Glutamatergic neuron (in vitro differentiated cells): ENCODE measurements at regions not wholly inside any gene's neighbourhood (a gene's known extent, or its start where the extent isn't known, plus 50 kb on each side); places are given as distances from the start of the nearest gene placed in this dataset.

Experiments
- DNase-seq: peaks from one replicate; pipeline ENCODE4 v3.0.0; 2022
- H3K27ac Mint-ChIP-seq: one replicate; pipeline ENCODE4 v1.8.0; 2020; ENCODE audit warnings: mild to moderate bottlenecking, mixed read lengths, inconsistent platforms; ENCODE audit not compliant: unreplicated experiment
- H3K27me3 Mint-ChIP-seq: one replicate; pipeline ENCODE4 v1.8.0; 2020; ENCODE audit warnings: mild to moderate bottlenecking, moderate library complexity, mixed read lengths, inconsistent platforms; ENCODE audit not compliant: unreplicated experiment
- H3K36me3 Mint-ChIP-seq: one replicate; pipeline ENCODE4 v1.8.0; 2020; ENCODE audit warnings: mild to moderate bottlenecking, mixed read lengths, inconsistent platforms; ENCODE audit not compliant: unreplicated experiment
- H3K4me1 Mint-ChIP-seq: one replicate; pipeline ENCODE4 v1.8.0; 2020; ENCODE audit warnings: mild to moderate bottlenecking, low read depth, mixed read lengths, inconsistent platforms; ENCODE audit not compliant: unreplicated experiment
- H3K4me3 Mint-ChIP-seq: one replicate; pipeline ENCODE4 v1.8.0; 2020; ENCODE audit warnings: mild to moderate bottlenecking, mixed read lengths, inconsistent platforms; ENCODE audit not compliant: unreplicated experiment
- H3K9me3 Mint-ChIP-seq: one replicate; pipeline ENCODE4 v1.8.0; 2020; ENCODE audit warnings: mild to moderate bottlenecking, moderate library complexity, mixed read lengths, inconsistent platforms; ENCODE audit not compliant: unreplicated experiment
- CTCF ChIP-seq: fragments of 200-600 bp; sonication (generic); IDR thresholded peaks from one replicate; pipeline ENCODE4 v1.5.0; 2021; ENCODE audit not compliant: partially characterized antibody, unreplicated experiment

GRCh38 chr12:23228101-23228500, 603.1 kb downstream of the ETNK1 start:
- DNase-seq = no peak
- no peaks in the 10 kb centered on the region for H3K36me3 Mint-ChIP-seq
- TF ChIP-seq CTCF = no peak
- H3K4me1 Mint-ChIP-seq = no peaks in the 10 kb centered on the region
- no peaks in the 10 kb centered on the region for H3K27me3 Mint-ChIP-seq
- no peaks in the 10 kb centered on the region for H3K9me3 Mint-ChIP-seq
- H3K4me3 Mint-ChIP-seq = no peak overlapping the region
- H3K27ac Mint-ChIP-seq = no peak overlapping the region

- Mint-ChIP-seq H3K9me3 (no peaks in the 10 kb centered on the region), H3K27me3 (no peaks in the 10 kb centered on the region), H3K4me1 (no peaks in the 10 kb centered on the region), H3K36me3 (no peaks in the 10 kb centered on the region), H3K27ac (no peak overlapping the region), H3K4me3 (no peak overlapping the region)
- no peak for DNase-seq
- TF ChIP-seq CTCF = no peak
These were observed 605.9 kb downstream of the ETNK1 start for GRCh38 chr12:23230899-23231298.

- no peak for TF ChIP-seq CTCF
- H3K36me3 Mint-ChIP-seq = no peaks in the 10 kb centered on the region
- no peaks in the 10 kb centered on the region for H3K27me3 Mint-ChIP-seq
- no peaks in the 10 kb centered on the region for H3K4me1 Mint-ChIP-seq
- DNase-seq = no peak
- H3K4me3 Mint-ChIP-seq = no peak overlapping the region
- H3K9me3 Mint-ChIP-seq = peaks cover 2% of the 10 kb centered on the region
- H3K27ac Mint-ChIP-seq = no peak overlapping the region
These were observed 611.3 kb downstream of the ETNK1 start for GRCh38 chr12:23236066-23236780.

GRCh38 chr12:23236811-23237210, 611.8 kb downstream of the ETNK1 start:
- H3K9me3 Mint-ChIP-seq = peaks cover 2% of the 10 kb centered on the region
- no peak for TF ChIP-seq CTCF
- no peak overlapping the region for H3K4me3 Mint-ChIP-seq
- no peak overlapping the region for H3K27ac Mint-ChIP-seq
- no peaks in the 10 kb centered on the region for H3K36me3 Mint-ChIP-seq
- no peaks in the 10 kb centered on the region for H3K4me1 Mint-ChIP-seq
- H3K27me3 Mint-ChIP-seq = no peaks in the 10 kb centered on the region
- DNase-seq = no peak

GRCh38 chr12:23238190-23238589, 613.2 kb downstream of the ETNK1 start:
- DNase-seq = no peak
- TF ChIP-seq CTCF = no peak
- H3K27me3 Mint-ChIP-seq = no peaks in the 10 kb centered on the region

More at GRCh38 chr12:23238190-23238589, 613.2 kb downstream of the ETNK1 start:
- Mint-ChIP-seq H3K4me1 (no peaks in the 10 kb centered on the region), H3K9me3 (peaks cover 2% of the 10 kb centered on the region), H3K27ac (no peak overlapping the region), H3K36me3 (no peaks in the 10 kb centered on the region), H3K4me3 (no peak overlapping the region)
